Omental fat pad (tissue), 3 donors: ENCODE measurements at regions not wholly inside any gene's neighbourhood (a gene's known extent, or its start where the extent isn't known, plus 50 kb on each side); places are given as distances from the start of the nearest gene placed in this dataset.

Experiments
- ATAC-seq: fragments of 150-250 bp; one replicate; pipeline ENCODE4 v1.9.1; 2016; ENCODE audit warnings: mild to moderate bottlenecking, moderate library complexity; ENCODE audit not compliant: low FRiP score
- DNase-seq: peaks from one replicate; pipeline ENCODE4 v3.0.0-alpha.2; 2019; ENCODE audit warnings: low spot score
- CTCF ChIP-seq, 3 donors: fragments of 450-650 bp; IDR thresholded peaks; one replicate each; pipeline ENCODE4 v1.5.1; 2016 to 2017; ENCODE audit warnings: antibody characterized with exemption in 3 of 3, mild to moderate bottlenecking in 3 of 3, moderate library complexity in 2 of 3

- no peak for TF ChIP-seq CTCF (IDR thresholded peaks at IDR 0.05)
- DNase-seq, result no peak
- no peak for ATAC-seq
Observed at GRCh38 chr5:99788482-99788881, 746.7 kb upstream of the FAM174A start.

GRCh38 chr5:99775189-99775588 lies 760.0 kb upstream of the FAM174A start:
- DNase-seq (no peak), ATAC-seq (no peak)
- no peak for TF ChIP-seq CTCF (IDR thresholded peaks at IDR 0.05)

- no peak for TF ChIP-seq CTCF (IDR thresholded peaks at IDR 0.05)
- no peak for DNase-seq
- ATAC-seq, result no peak
Observed at GRCh38 chr5:99773290-99773689, 761.9 kb upstream of the FAM174A start.

- TF ChIP-seq CTCF (IDR thresholded peaks at IDR 0.05), result no peak
- ATAC-seq, result no peak
- no peak for DNase-seq
Observed at GRCh38 chr5:99771296-99771695, 763.9 kb upstream of the FAM174A start.

- no peak for TF ChIP-seq CTCF (IDR thresholded peaks at IDR 0.05)
- ATAC-seq (no peak), DNase-seq (no peak)
Observed at GRCh38 chr5:99765011-99765410, 770.2 kb upstream of the FAM174A start.

- no peak for ATAC-seq
Observed at GRCh38 chr5:99763021-99763774, 772.0 kb upstream of the FAM174A start.

More at GRCh38 chr5:99763021-99763774, 772.0 kb upstream of the FAM174A start:
- TF ChIP-seq CTCF (IDR thresholded peaks at IDR 0.05), result no peak
- DNase-seq, result no peak
